ENCODE measurements at regions not wholly inside any gene's neighbourhood (a gene's known extent, or its start where the extent isn't known, plus 50 kb on each side); places are given as distances from the start of the nearest gene placed in this dataset.

DNA sequence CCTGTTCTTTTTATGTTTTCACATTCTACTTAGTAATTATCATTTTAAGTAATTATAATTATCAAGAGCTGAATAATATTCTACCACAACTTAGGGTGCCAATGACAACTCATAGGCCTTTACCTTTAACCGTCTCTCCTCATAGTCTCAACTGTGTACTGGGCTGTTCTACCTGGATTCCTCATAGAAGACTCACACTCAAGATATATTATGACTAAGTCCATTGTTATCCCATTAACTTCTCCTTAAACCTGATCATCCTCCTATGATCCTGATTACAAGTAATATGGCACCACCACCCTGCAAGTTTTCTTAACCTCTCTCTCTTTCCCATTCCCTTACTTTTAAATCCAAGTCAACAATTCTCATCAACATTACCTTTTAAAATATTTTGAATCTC lies 285.9 kb upstream of the VEPH1 start:
- no peaks in the 10 kb centered on the region for H3K4me1 ChIP-seq
- no peak overlapping the region for H3K27ac ChIP-seq
- H3K27me3 ChIP-seq: no peaks in the 10 kb centered on the region
- no peaks in the 10 kb centered on the region for H3K36me3 ChIP-seq
- H3K9me3 ChIP-seq: no peaks in the 10 kb centered on the region
- WGBS, 2 donors: 94 to 95% methylated on average over 1 of the region's 1 CpG
- no peak for ATAC-seq (ENCODE audit: low FRiP score in 2 of 2)
- H3K4me3 ChIP-seq: no peak overlapping the region
- TF ChIP-seq POLR2AphosphoS5 (IDR thresholded peaks at IDR 0.05) (no peak), CTCF (IDR thresholded peaks at IDR 0.05) (no peak), EP300 (IDR thresholded peaks at IDR 0.05) (no peak), POLR2A (IDR thresholded peaks at IDR 0.05) (no peak)
- DNase-seq: no peak

DNA sequence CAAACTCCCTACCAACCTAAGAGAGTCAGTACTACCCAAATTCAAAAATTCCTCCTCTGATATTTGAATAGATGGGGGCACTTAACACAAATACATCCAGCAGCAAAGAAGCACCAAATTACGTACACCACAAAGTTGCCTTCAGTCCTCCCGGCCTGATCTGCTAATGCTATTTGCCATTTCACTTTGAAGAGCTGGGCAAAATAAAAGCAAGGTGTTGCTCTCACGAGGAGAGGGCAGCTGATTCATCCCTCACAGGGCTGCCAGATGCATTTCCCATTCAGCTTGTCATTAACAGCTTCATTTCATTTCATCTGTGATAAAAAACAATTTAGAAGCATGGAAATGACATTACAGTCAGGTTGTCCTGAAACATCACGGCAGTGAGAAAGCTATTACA lies 283.4 kb upstream of the VEPH1 start:
- H3K9me3 ChIP-seq: no peaks in the 10 kb centered on the region
- no peaks in the 10 kb centered on the region for H3K27me3 ChIP-seq
- no peaks in the 10 kb centered on the region for H3K4me1 ChIP-seq
- no peak overlapping the region for H3K27ac ChIP-seq
- TF ChIP-seq POLR2AphosphoS5 (IDR thresholded peaks at IDR 0.05) (no peak), POLR2A (IDR thresholded peaks at IDR 0.05) (no peak), CTCF (IDR thresholded peaks at IDR 0.05) (no peak), EP300 (IDR thresholded peaks at IDR 0.05) (no peak)
- ATAC-seq (ENCODE audit: low FRiP score in 2 of 2) (no peak), DNase-seq (no peak)
- H3K4me3 ChIP-seq: no peak overlapping the region
- H3K36me3 ChIP-seq: no peaks in the 10 kb centered on the region
- WGBS, 2 donors: 62 to 66% methylated on average over 4 of the region's 4 CpGs

- Histone ChIP-seq H3K4me3 (no peak overlapping the region), H3K36me3 (no peaks in the 10 kb centered on the region), H3K4me1 (no peaks in the 10 kb centered on the region), H3K9me3 (no peaks in the 10 kb centered on the region), H3K27ac (no peak overlapping the region), H3K27me3 (no peaks in the 10 kb centered on the region)
- DNase-seq (no peak), ATAC-seq (ENCODE audit: low FRiP score in 2 of 2) (no peak)
- 76 to 82% methylated on average over 2 of the region's 2 CpGs for WGBS, 2 donors
- no peak for TF ChIP-seq CTCF (IDR thresholded peaks at IDR 0.05)
- TF ChIP-seq POLR2AphosphoS5 (IDR thresholded peaks at IDR 0.05): no peak
- TF ChIP-seq POLR2A (IDR thresholded peaks at IDR 0.05): no peak
- no peak for TF ChIP-seq EP300 (IDR thresholded peaks at IDR 0.05)
These were observed 283.0 kb upstream of the VEPH1 start for GRCh38 chr3:157786211-157786610.

- Histone ChIP-seq H3K27ac (no peak overlapping the region), H3K4me3 (no peak overlapping the region), H3K9me3 (no peaks in the 10 kb centered on the region), H3K27me3 (no peaks in the 10 kb centered on the region), H3K4me1 (no peaks in the 10 kb centered on the region), H3K36me3 (no peaks in the 10 kb centered on the region)
- TF ChIP-seq POLR2AphosphoS5 (IDR thresholded peaks at IDR 0.05): no peak
- TF ChIP-seq POLR2A (IDR thresholded peaks at IDR 0.05): no peak
- no peak for TF ChIP-seq CTCF (IDR thresholded peaks at IDR 0.05)
- TF ChIP-seq EP300 (IDR thresholded peaks at IDR 0.05): no peak
- ATAC-seq (ENCODE audit: low FRiP score in 2 of 2) (peak; percentile 60 to 81), DNase-seq (no peak)
- WGBS, 2 donors: 54 to 61% methylated on average over 6 of the region's 6 CpGs
These were observed 282.0 kb upstream of the VEPH1 start for GRCh38 chr3:157785102-157785826.

DNA sequence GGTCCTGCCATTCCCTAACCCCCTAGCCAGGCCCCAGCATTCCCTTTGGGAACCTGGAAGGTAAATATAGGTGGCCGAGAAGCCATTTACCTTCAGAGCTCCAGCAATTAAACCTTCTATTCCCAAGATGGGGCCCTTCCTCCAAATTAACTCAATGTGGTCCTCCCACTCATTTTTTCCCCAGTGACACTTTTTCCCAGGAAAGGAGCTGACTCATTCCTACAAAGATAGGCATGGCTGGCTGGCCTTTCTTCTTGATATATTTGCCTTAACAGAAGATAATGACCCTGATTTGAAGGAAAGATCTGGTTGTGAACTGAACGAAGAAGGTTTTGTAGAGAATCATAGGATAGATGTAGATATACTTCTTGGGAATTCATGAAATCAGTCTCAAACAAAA lies 279.0 kb upstream of the VEPH1 start:
- Histone ChIP-seq H3K36me3 (no peaks in the 10 kb centered on the region), H3K4me1 (no peaks in the 10 kb centered on the region), H3K4me3 (no peak overlapping the region), H3K27me3 (no peaks in the 10 kb centered on the region), H3K27ac (no peak overlapping the region), H3K9me3 (no peaks in the 10 kb centered on the region)
- DNase-seq: no peak
- no peak for ATAC-seq (ENCODE audit: low FRiP score in 2 of 2)
- 82 to 89% methylated on average over 2 of the region's 2 CpGs for WGBS, 2 donors
- TF ChIP-seq POLR2A (IDR thresholded peaks at IDR 0.05) (no peak), POLR2AphosphoS5 (IDR thresholded peaks at IDR 0.05) (no peak), EP300 (IDR thresholded peaks at IDR 0.05) (no peak), CTCF (IDR thresholded peaks at IDR 0.05) (no peak)

Data from upper lobe of left lung (tissue), 6 donors.